ENCODE measurements at regions not wholly inside any gene's neighbourhood (a gene's known extent, or its start where the extent isn't known, plus 50 kb on each side); places are given as distances from the start of the nearest gene placed in this dataset.
A peak's percentile ranks its signal among the peaks of the same experiment; 100 is the strongest.

- no peak for TF ChIP-seq ZHX2 (IDR thresholded peaks at IDR 0.05; ENCODE audit: low read depth)
- TF ChIP-seq ZHX2 (CRISPR knock-in tag; IDR thresholded peaks at IDR 0.05; ENCODE audit: borderline replicate concordance) = 0 out of 2 replicates have a peak, but pooled peaks have one; percentile 16
- TF ChIP-seq CHCHD3 (CRISPR knock-in tag; IDR thresholded peaks at IDR 0.05) = no peak
- TF ChIP-seq ATF2 (CRISPR knock-in tag; IDR thresholded peaks at IDR 0.05) = 0 out of 2 replicates have a peak, but pooled peaks have one; percentile 12
- peak; percentile 39; the same call in 1 of the 2 replicates for TF ChIP-seq TAF1 (CRISPR knock-in tag; IDR thresholded peaks at IDR 0.05)
- TF ChIP-seq REST (IDR thresholded peaks at IDR 0.05; ENCODE audit: borderline replicate concordance in 1 of 2, low read depth in 1 of 2, low read length in 2 of 2) = peak in 1 of 2 experiments; percentile 35; a peak in 1 of 4 replicates
- no peak for TF ChIP-seq ESRRA (CRISPR knock-in tag; IDR thresholded peaks at IDR 0.05; ENCODE audit: low read depth)
- peak; percentile 87 for TF ChIP-seq ZBTB7A (CRISPR knock-in tag; IDR thresholded peaks at IDR 0.05)
- peak; percentile 66 for TF ChIP-seq THRA (CRISPR knock-in tag; IDR thresholded peaks at IDR 0.05; ENCODE audit: borderline replicate concordance)
- no peak for TF ChIP-seq ZXDC (CRISPR knock-in tag; IDR thresholded peaks at IDR 0.05)
- TF ChIP-seq ZNF251 (CRISPR knock-in tag; IDR thresholded peaks at IDR 0.05) = no peak
- peak; percentile 8 for TF ChIP-seq MAX (IDR thresholded peaks at IDR 0.05)
Observed at GRCh38 chr5:56480705-56481427, 247.7 kb upstream of the ANKRD55 start (continued).

All from HepG2 (cell line).